A549 (cell line): ENCODE measurements at regions not wholly inside any gene's neighbourhood (a gene's known extent, or its start where the extent isn't known, plus 50 kb on each side); places are given as distances from the start of the nearest gene placed in this dataset.

Source experiments
- EP300 ChIP-seq, 2 experiments: fragments of >200 bp; sonication (Bioruptor Twin); formaldehyde crosslinking; IDR thresholded peaks; 2 replicates in 1 of 2; 3 replicates in 1 of 2; pipeline ENCODE4 v1.6.1; 2016 to 2017
- NPAS2 ChIP-seq: fragments of 250-450 bp; sonication (Bioruptor Pico); IDR thresholded peaks from 2 replicates; pipeline ENCODE4 v1.8.0; 2022; ENCODE audit warnings: mild to moderate bottlenecking, moderate library complexity, borderline replicate concordance
- POLR2A ChIP-seq: IDR thresholded peaks from 2 replicates; pipeline ENCODE4 v1.6.1; 2012; ENCODE audit warnings: mild to moderate bottlenecking, low read length
- ZFP36 ChIP-seq: fragments of 450-650 bp; IDR thresholded peaks from 2 replicates; pipeline ENCODE4 v1.6.1; 2014; ENCODE audit warnings: borderline replicate concordance; ENCODE audit not compliant: partially characterized antibody
- TF ChIP-seq, protein P1 (sequence below): IDR thresholded peaks from 2 replicates; pipeline ENCODE4 v1.6.1; 2012
- TF ChIP-seq, protein P2 (sequence below): fragments of >200 bp; sonication (Bioruptor Twin); formaldehyde crosslinking; IDR thresholded peaks from 3 replicates; pipeline ENCODE4 v1.6.1; 2016
- TF ChIP-seq, protein P3 (sequence below): fragments of 200-600 bp; sonication (generic); IDR thresholded peaks from 2 replicates; pipeline ENCODE4 v1.6.1; 2016; ENCODE audit warnings: antibody characterized with exemption, mild to moderate bottlenecking, moderate library complexity
- TF ChIP-seq, protein P4 (sequence below): fragments of >200 bp; sonication (Bioruptor Twin); formaldehyde crosslinking; IDR thresholded peaks from 3 replicates; pipeline ENCODE4 v1.5.1; 2016

DNA sequence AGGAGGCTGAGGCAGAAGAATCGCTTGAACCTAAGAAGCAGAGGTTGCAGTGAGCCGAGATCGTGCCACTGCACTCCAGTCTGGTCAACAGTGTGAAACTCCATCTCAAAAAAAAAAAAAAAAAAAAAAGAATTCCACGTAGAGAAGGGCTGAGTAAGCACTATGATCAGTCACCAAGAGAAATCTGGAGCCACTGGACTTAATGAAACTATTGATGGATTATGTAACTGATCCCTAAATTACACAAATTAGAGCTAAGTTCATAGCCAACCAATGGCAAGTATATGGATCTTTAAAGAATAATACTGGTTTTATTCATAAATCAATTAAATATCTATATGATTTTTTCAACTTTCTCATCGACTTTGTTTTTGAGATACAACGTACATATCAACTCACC lies 72.2 kb upstream of the ABLIM1 start:
- TF ChIP-seq EP300 (IDR thresholded peaks at IDR 0.05) (no peak), ZFP36 (no peak), NPAS2 (CRISPR knock-in tag) (no peak), POLR2A (no peak)
- TF ChIP-seq, protein P1, sequence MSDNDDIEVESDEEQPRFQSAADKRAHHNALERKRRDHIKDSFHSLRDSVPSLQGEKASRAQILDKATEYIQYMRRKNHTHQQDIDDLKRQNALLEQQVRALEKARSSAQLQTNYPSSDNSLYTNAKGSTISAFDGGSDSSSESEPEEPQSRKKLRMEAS, result no peak
- TF ChIP-seq, protein P2, sequence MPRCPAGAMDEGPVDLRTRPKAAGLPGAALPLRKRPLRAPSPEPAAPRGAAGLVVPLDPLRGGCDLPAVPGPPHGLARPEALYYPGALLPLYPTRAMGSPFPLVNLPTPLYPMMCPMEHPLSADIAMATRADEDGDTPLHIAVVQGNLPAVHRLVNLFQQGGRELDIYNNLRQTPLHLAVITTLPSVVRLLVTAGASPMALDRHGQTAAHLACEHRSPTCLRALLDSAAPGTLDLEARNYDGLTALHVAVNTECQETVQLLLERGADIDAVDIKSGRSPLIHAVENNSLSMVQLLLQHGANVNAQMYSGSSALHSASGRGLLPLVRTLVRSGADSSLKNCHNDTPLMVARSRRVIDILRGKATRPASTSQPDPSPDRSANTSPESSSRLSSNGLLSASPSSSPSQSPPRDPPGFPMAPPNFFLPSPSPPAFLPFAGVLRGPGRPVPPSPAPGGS, result no peak
- TF ChIP-seq, protein P3, sequence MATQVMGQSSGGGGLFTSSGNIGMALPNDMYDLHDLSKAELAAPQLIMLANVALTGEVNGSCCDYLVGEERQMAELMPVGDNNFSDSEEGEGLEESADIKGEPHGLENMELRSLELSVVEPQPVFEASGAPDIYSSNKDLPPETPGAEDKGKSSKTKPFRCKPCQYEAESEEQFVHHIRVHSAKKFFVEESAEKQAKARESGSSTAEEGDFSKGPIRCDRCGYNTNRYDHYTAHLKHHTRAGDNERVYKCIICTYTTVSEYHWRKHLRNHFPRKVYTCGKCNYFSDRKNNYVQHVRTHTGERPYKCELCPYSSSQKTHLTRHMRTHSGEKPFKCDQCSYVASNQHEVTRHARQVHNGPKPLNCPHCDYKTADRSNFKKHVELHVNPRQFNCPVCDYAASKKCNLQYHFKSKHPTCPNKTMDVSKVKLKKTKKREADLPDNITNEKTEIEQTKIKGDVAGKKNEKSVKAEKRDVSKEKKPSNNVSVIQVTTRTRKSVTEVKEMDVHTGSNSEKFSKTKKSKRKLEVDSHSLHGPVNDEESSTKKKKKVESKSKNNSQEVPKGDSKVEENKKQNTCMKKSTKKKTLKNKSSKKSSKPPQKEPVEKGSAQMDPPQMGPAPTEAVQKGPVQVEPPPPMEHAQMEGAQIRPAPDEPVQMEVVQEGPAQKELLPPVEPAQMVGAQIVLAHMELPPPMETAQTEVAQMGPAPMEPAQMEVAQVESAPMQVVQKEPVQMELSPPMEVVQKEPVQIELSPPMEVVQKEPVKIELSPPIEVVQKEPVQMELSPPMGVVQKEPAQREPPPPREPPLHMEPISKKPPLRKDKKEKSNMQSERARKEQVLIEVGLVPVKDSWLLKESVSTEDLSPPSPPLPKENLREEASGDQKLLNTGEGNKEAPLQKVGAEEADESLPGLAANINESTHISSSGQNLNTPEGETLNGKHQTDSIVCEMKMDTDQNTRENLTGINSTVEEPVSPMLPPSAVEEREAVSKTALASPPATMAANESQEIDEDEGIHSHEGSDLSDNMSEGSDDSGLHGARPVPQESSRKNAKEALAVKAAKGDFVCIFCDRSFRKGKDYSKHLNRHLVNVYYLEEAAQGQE, result no peak
- TF ChIP-seq, protein P4, sequence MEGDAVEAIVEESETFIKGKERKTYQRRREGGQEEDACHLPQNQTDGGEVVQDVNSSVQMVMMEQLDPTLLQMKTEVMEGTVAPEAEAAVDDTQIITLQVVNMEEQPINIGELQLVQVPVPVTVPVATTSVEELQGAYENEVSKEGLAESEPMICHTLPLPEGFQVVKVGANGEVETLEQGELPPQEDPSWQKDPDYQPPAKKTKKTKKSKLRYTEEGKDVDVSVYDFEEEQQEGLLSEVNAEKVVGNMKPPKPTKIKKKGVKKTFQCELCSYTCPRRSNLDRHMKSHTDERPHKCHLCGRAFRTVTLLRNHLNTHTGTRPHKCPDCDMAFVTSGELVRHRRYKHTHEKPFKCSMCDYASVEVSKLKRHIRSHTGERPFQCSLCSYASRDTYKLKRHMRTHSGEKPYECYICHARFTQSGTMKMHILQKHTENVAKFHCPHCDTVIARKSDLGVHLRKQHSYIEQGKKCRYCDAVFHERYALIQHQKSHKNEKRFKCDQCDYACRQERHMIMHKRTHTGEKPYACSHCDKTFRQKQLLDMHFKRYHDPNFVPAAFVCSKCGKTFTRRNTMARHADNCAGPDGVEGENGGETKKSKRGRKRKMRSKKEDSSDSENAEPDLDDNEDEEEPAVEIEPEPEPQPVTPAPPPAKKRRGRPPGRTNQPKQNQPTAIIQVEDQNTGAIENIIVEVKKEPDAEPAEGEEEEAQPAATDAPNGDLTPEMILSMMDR, result no peak
